GM19238 (cell line): ENCODE measurements at regions not wholly inside any gene's neighbourhood (a gene's known extent, or its start where the extent isn't known, plus 50 kb on each side); places are given as distances from the start of the nearest gene placed in this dataset.

ENCODE experiments used
- DNase-seq: peaks from one replicate; pipeline ENCODE4 v3.0.0; 2011; ENCODE audit warnings: low spot score; ENCODE audit not compliant: insufficient read length

GRCh38 chr17:79355165-79355564 lies 255.7 kb downstream of the RBFOX3 start:
- DNase-seq, result no peak

- DNase-seq, result no peak
Observed at GRCh38 chr17:79354173-79354820, 256.6 kb downstream of the RBFOX3 start.

GRCh38 chr17:79353548-79353947 lies 257.3 kb downstream of the RBFOX3 start:
- no peak for DNase-seq

GRCh38 chr17:79353016-79353415 lies 257.8 kb downstream of the RBFOX3 start:
- DNase-seq, result no peak

- DNase-seq, result no peak
Observed at GRCh38 chr17:79350533-79350932, 260.3 kb downstream of the RBFOX3 start.

GRCh38 chr17:79349506-79350400 lies 261.1 kb downstream of the RBFOX3 start:
- no peak for DNase-seq

- no peak for DNase-seq
Observed at GRCh38 chr17:79342376-79342775, 267.8 kb downstream of the ENGASE start.

GRCh38 chr17:79341816-79342215 lies 267.2 kb downstream of the ENGASE start:
- no peak for DNase-seq

- DNase-seq, result no peak
Observed at GRCh38 chr17:79341222-79341780, 266.7 kb downstream of the ENGASE start.

- peak; percentile 74 for DNase-seq
Observed at GRCh38 chr17:79340333-79341221, 266.0 kb downstream of the ENGASE start.

- no peak for DNase-seq
Observed at GRCh38 chr17:79339321-79339720, 264.7 kb downstream of the ENGASE start.

- DNase-seq, result no peak
Observed at GRCh38 chr17:79338604-79339003, 264.0 kb downstream of the ENGASE start.

GRCh38 chr17:79338152-79338551 lies 263.5 kb downstream of the ENGASE start:
- no peak for DNase-seq

GRCh38 chr17:79337053-79337452 lies 262.4 kb downstream of the ENGASE start:
- DNase-seq, result no peak

GRCh38 chr17:79335456-79335855 lies 260.8 kb downstream of the ENGASE start:
- DNase-seq, result no peak

GRCh38 chr17:79332011-79332554 lies 257.5 kb downstream of the ENGASE start:
- no peak for DNase-seq

GRCh38 chr17:79331492-79331891 lies 256.9 kb downstream of the ENGASE start:
- DNase-seq, result no peak

GRCh38 chr17:79330696-79331095 lies 256.1 kb downstream of the ENGASE start:
- DNase-seq, result no peak

- DNase-seq, result no peak
Observed at GRCh38 chr17:79330229-79330628, 255.6 kb downstream of the ENGASE start.

GRCh38 chr17:79326814-79327213 lies 252.2 kb downstream of the ENGASE start:
- DNase-seq, result no peak
